ENCODE measurements at regions not wholly inside any gene's neighbourhood (a gene's known extent, or its start where the extent isn't known, plus 50 kb on each side); places are given as distances from the start of the nearest gene placed in this dataset.

- no peak overlapping the region for H3K27ac ChIP-seq (ENCODE audit: low read depth, low read length)
These were observed 60.0 kb upstream of the NUP50 start for GRCh38 chr22:45103756-45104155.

GRCh38 chr22:45104313-45104712 is 59.4 kb upstream of the NUP50 start:
- Histone ChIP-seq H3K27me3 (ENCODE audit: control insufficient read depth in 5 of 5, insufficient read depth in 4 of 5, low read length in 5 of 5) (peaks cover 0 to 25% (median 18%) of the 10 kb centered on the region in 5 donors), H3K27ac (ENCODE audit: low read depth, low read length) (no peak overlapping the region)

More at GRCh38 chr22:45103756-45104155, 60.0 kb upstream of the NUP50 start:
- H3K9me3 ChIP-seq (ENCODE audit: control insufficient read depth in 5 of 5, low read length in 5 of 5), result no peaks in the 10 kb centered on the region
- H3K36me3 ChIP-seq (ENCODE audit: control insufficient read depth in 5 of 5, insufficient read depth in 5 of 5, low read length in 5 of 5), result no peaks in the 10 kb centered on the region
- H3K4me3 ChIP-seq (ENCODE audit: low read depth in 1 of 5, low read length in 5 of 5), result no peak overlapping the region
- H3K9ac ChIP-seq (ENCODE audit: low read length in 5 of 5), result no peak overlapping the region
- H3K27me3 ChIP-seq (ENCODE audit: control insufficient read depth in 5 of 5, insufficient read depth in 4 of 5, low read length in 5 of 5), result peaks cover 0 to 25% (median 18%) of the 10 kb centered on the region in 5 donors
- H3K4me1 ChIP-seq (ENCODE audit: control insufficient read depth in 5 of 5, insufficient read depth in 5 of 5, low read length in 5 of 5), result peaks cover 0 to 5% (median 0%) of the 10 kb centered on the region in 5 donors

DNA sequence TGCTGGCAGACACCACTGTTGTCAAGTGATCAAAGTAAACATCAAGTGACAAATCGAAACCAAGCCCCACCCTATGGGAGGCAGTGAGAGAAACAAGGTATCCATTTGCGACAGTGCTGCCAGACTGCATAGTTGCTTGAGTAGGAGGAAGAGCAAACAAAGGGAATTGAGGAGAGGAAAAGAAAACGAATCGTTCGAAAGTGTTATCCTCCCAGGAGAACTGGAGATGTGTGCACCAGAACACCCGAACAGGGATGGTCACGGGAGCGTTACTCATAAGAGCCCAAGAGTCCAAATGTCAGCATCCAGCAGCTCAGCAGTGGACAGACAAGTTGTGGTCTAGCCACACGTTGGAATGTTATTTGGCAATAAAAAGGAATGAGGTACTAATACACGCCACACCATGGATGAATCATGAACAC is 58.4 kb upstream of the NUP50 start:
- peaks cover 0 to 5% (median 0%) of the 10 kb centered on the region in 5 donors for H3K4me1 ChIP-seq (ENCODE audit: control insufficient read depth in 5 of 5, insufficient read depth in 5 of 5, low read length in 5 of 5)
- H3K27ac ChIP-seq (ENCODE audit: low read depth, low read length), result no peak overlapping the region
- H3K9ac ChIP-seq (ENCODE audit: low read length in 5 of 5), result no peak overlapping the region
- no peak overlapping the region for H3K4me3 ChIP-seq (ENCODE audit: low read depth in 1 of 5, low read length in 5 of 5)
- H3K36me3 ChIP-seq (ENCODE audit: control insufficient read depth in 5 of 5, insufficient read depth in 5 of 5, low read length in 5 of 5), result no peaks in the 10 kb centered on the region
- no peaks in the 10 kb centered on the region for H3K9me3 ChIP-seq (ENCODE audit: control insufficient read depth in 5 of 5, low read length in 5 of 5)
- H3K27me3 ChIP-seq (ENCODE audit: control insufficient read depth in 5 of 5, insufficient read depth in 4 of 5, low read length in 5 of 5), result peaks cover 0 to 25% (median 18%) of the 10 kb centered on the region in 5 donors

More at GRCh38 chr22:45104313-45104712, 59.4 kb upstream of the NUP50 start:
- no peak overlapping the region for H3K9ac ChIP-seq (ENCODE audit: low read length in 5 of 5)
- no peak overlapping the region for H3K4me3 ChIP-seq (ENCODE audit: low read depth in 1 of 5, low read length in 5 of 5)
- no peaks in the 10 kb centered on the region for H3K9me3 ChIP-seq (ENCODE audit: control insufficient read depth in 5 of 5, low read length in 5 of 5)
- peaks cover 0 to 5% (median 0%) of the 10 kb centered on the region in 5 donors for H3K4me1 ChIP-seq (ENCODE audit: control insufficient read depth in 5 of 5, insufficient read depth in 5 of 5, low read length in 5 of 5)
- no peaks in the 10 kb centered on the region for H3K36me3 ChIP-seq (ENCODE audit: control insufficient read depth in 5 of 5, insufficient read depth in 5 of 5, low read length in 5 of 5)

DNA sequence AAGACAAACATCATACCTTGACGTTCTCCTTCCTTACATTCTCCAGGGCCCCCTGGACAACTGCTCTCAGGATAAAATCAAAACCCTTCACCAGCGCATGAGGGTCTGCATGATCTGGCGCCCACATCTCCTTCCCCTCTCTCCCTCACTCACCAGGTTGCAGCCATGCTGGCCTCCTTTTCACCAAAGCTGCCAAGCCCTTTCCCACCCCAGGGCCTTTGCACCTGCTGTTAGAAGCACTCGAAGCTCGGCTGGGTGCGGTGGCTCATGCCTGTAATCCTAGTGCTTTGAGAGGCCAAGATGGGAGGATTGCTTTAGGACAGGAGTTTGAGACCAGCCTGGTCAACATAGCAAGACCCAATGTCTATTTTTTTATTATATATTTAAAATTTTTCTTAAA is 56.1 kb upstream of the NUP50 start:
- no peak overlapping the region for H3K4me3 ChIP-seq (ENCODE audit: low read depth in 1 of 5, low read length in 5 of 5)

GRCh38 chr22:45112136-45112879 is 51.4 kb upstream of the NUP50 start:
- Histone ChIP-seq H3K36me3 (ENCODE audit: control insufficient read depth in 5 of 5, insufficient read depth in 5 of 5, low read length in 5 of 5) (no peaks in the 10 kb centered on the region), H3K4me3 (ENCODE audit: low read depth in 1 of 5, low read length in 5 of 5) (no peak overlapping the region), H3K9me3 (ENCODE audit: control insufficient read depth in 5 of 5, low read length in 5 of 5) (peaks cover 0 to 11% (median 6%) of the 10 kb centered on the region in 5 donors), H3K27ac (ENCODE audit: low read depth, low read length) (no peak overlapping the region), H3K27me3 (ENCODE audit: control insufficient read depth in 5 of 5, insufficient read depth in 4 of 5, low read length in 5 of 5) (peaks cover 0 to 4% (median under 1%) of the 10 kb centered on the region in 5 donors), H3K4me1 (ENCODE audit: control insufficient read depth in 5 of 5, insufficient read depth in 5 of 5, low read length in 5 of 5) (no peaks in the 10 kb centered on the region), H3K9ac (ENCODE audit: low read length in 5 of 5) (no peak overlapping the region)

More for the DNA sequence above, 56.1 kb upstream of the NUP50 start:
- Histone ChIP-seq H3K9ac (ENCODE audit: low read length in 5 of 5) (no peak overlapping the region), H3K9me3 (ENCODE audit: control insufficient read depth in 5 of 5, low read length in 5 of 5) (peaks cover 0 to 6% (median 6%) of the 10 kb centered on the region in 5 donors), H3K36me3 (ENCODE audit: control insufficient read depth in 5 of 5, insufficient read depth in 5 of 5, low read length in 5 of 5) (no peaks in the 10 kb centered on the region), H3K4me1 (ENCODE audit: control insufficient read depth in 5 of 5, insufficient read depth in 5 of 5, low read length in 5 of 5) (no peaks in the 10 kb centered on the region), H3K27ac (ENCODE audit: low read depth, low read length) (no peak overlapping the region), H3K27me3 (ENCODE audit: control insufficient read depth in 5 of 5, insufficient read depth in 4 of 5, low read length in 5 of 5) (peaks cover 0 to 13% (median 11%) of the 10 kb centered on the region in 5 donors)
